HG03520 (cell line): ENCODE measurements at regions not wholly inside any gene's neighbourhood (a gene's known extent, or its start where the extent isn't known, plus 50 kb on each side); places are given as distances from the start of the nearest gene placed in this dataset.

Source experiments
- ATAC-seq: cut with Tn5 transposase; IDR thresholded peaks from one replicate; pipeline ENCODE4 v1.9.1; 2021; ENCODE audit warnings: mild to moderate bottlenecking, moderate library complexity; ENCODE audit not compliant: unreplicated experiment

DNA sequence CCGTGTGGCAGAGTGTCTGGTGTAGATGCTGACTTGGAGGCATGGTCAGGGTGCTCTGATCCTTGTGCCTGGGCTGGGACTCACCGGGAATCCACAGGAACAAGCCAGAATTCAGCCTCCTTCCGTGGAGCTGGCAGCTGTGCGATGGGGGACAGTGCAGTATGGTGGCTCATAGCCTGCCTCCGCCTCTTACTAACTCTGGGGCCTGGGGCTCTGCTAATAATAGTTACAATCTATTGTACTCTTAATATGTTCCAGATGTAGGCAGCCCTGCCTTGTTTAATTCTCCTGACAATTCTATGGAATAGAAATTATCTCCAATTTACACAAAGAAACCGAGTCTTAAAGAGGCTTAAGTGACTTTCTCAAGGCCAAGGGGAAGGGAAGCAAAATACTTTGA, 77.6 kb downstream of the PCDH1 start:
- no peak for ATAC-seq

- ATAC-seq = no peak
Observed at GRCh38 chr5:141799507-141800167, 78.6 kb downstream of the PCDH1 start.

DNA sequence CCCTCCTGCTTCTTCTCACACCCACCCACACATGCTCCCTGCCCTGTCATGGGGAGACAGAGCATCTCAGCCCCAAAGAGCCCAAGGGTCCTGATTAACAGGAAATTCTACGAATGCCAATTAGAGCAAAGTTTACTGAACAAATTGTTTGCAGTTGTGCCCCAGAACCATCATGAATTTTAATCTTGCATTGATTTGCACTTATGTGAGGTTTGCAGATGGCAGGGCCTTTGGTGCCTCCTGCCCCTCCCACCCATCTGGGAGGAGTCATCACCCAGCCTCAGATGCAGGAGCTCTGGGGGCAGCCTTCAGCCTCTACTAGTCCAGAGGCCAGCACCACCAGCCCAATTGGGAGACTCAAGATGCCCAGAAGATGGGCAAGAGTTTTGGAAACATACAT, 80.8 kb downstream of the PCDH1 start:
- ATAC-seq = no peak

- ATAC-seq = no peak
Observed at GRCh38 chr5:141795421-141795820, 82.8 kb downstream of the PCDH1 start.

DNA sequence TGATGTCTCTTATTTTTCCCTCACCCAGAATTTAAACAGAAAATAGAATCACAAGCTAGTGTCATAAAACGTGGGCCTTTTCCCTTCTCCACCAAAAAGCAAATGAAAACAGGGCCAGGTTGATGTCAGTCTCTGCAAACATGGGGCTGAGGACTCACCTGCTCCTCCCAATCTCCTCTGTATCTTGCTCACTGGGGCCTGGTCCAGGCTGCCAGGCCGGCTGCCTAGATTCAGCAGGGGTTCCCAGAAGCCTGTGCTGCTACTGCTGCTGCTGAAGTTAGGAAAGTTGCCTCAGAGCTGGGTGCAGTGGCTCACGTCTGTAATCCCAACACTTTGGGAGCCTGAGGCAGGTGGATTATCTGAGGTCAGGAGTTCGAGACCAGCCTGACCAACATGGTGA, 84.3 kb downstream of the PCDH1 start:
- no peak for ATAC-seq

- ATAC-seq = no peak
Observed at GRCh38 chr5:141793403-141793802, 84.8 kb downstream of the PCDH1 start.

GRCh38 chr5:141790630-141791029, 87.6 kb downstream of the PCDH1 start:
- no peak for ATAC-seq

DNA sequence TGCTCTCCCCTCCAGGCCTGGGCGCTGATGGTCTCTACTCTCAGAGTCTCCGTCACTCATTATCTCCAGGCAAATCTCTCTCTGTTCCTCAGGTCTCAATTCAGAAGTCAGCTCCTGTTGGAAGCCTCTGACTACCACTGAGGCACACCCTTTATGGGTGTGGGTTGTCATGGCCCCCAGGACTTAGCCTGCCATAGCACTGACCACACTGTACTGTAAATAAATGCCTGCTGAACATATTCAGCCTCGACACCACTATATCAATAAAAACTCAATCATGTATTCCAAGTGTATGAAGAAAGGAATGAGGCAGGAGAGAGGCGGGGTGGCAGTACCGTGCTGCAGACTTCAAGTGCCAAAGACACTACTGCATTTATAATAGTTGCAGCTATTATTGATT, 88.9 kb downstream of the PCDH1 start:
- no peak for ATAC-seq

- no peak for ATAC-seq
Observed at GRCh38 chr5:141788296-141788970, 89.8 kb downstream of the PCDH1 start.

GRCh38 chr5:141787376-141787775, 90.8 kb downstream of the PCDH1 start:
- no peak for ATAC-seq

DNA sequence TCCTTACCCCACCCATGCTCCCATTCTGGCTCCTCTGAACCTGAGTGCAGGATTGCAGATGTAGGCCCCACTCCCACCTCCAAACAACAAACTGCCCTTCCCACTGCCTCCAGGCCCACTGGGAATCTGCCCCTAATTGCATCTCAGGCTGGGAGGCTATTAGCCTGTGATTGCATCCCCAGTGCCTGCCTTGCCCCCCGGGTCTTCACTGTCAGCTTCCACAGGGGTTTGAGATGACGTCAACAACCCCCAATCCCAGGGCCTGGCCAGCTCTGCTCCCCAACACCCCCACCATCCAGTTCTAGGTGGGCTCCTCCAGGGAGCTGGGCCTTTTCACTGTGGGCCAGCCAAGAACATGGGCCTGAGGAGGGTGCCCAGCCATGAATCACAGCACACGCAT, 91.5 kb downstream of the PCDH1 start:
- no peak for ATAC-seq

GRCh38 chr5:141785711-141786110, 92.5 kb downstream of the PCDH1 start:
- no peak for ATAC-seq

- no peak for ATAC-seq
Observed at GRCh38 chr5:141785135-141785534, 93.1 kb downstream of the PCDH1 start.

- no peak for ATAC-seq
Observed at GRCh38 chr5:141784529-141784928, 93.7 kb downstream of the PCDH1 start.

DNA sequence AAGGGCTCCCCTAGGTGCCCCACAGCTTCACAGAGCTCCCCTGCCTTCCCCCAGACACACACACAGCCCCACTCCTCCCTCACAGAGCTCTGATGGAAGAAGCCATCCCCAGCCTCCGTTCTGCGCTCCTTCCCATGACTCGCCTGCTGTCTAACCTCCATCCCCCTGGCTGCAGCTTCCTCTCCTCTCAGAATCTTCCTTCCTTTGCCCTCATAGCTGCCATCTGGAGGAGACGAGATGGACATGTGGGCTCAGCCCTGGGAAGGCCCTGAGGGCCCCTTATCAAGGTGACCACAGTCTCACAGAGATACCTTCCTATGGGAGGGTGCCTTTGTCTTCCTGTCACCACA, 94.3 kb downstream of the PCDH1 start:
- ATAC-seq = no peak

- no peak for ATAC-seq
Observed at GRCh38 chr5:141783005-141783946, 94.9 kb downstream of the PCDH1 start.

GRCh38 chr5:141781910-141782309, 96.3 kb downstream of the PCDH1 start:
- ATAC-seq = no peak

- ATAC-seq = no peak
Observed at GRCh38 chr5:141780952-141781781, 97.0 kb downstream of the PCDH1 start.

DNA sequence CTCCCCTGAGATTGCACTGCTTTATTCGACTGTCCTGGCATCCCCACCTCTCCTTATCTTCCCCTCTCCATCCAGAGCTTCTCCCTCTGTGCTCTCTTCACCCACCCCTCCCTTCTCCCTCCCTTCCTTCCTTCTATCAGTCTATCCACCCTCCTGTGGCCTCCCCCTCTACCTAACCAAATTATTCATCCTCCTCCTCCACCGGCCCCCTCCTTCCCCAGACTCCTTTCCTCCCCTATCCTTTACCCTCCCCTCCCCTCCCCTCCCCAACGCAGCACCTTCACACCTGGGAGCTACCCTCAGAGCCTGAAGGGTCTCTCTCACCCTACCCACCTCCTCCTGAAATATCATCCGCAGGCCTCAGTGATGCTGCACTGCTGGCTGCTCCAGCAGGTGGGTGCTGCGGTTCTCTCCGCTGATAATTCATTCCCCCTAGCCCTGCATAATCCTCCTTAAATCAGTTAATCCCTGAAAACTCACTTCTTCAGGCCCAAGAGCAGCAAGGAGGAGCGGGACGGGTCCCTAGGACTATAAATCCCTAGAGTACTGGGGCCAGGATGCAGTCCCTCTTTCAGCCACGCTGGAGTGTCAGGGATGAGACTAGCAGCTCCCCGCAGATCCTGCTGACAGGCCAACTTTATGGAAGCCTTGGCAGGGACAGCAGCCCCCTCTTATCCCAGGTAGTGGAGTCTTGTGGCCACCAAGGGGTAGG, 97.8 kb downstream of the PCDH1 start:
- no peak for ATAC-seq

DNA sequence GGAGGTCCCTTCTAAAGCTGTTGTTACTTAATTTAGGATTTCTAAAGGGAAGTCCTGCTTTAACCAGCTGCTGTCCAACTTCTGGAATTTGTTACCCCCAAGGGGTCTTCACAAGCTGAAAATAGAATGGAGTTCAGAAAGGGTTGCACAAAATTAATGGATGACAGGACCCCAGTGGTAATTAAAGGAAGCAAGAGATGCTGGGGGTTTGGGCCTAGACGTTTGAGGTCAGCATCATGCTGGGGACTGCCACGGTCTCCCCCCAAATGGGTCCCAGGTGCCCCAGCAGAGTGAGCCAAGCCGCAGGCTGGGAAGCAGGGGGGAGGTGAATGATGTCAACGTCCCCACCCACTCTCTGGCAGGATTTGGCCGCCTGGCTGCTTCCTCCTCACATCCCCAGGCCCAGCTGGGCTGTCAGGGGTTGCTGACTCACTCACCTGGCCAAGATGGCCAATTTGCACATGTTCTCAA, 97.5 kb upstream of the ARAP3 start:
- ATAC-seq = no peak
